ENCODE measurements at regions not wholly inside any gene's neighbourhood (a gene's known extent, or its start where the extent isn't known, plus 50 kb on each side); places are given as distances from the start of the nearest gene placed in this dataset.
"Not testable (repeated sequence)": the region's sequence is repeated elsewhere in the genome, so short reads cannot be mapped to it uniquely, and the experiment has no call there.

DNA sequence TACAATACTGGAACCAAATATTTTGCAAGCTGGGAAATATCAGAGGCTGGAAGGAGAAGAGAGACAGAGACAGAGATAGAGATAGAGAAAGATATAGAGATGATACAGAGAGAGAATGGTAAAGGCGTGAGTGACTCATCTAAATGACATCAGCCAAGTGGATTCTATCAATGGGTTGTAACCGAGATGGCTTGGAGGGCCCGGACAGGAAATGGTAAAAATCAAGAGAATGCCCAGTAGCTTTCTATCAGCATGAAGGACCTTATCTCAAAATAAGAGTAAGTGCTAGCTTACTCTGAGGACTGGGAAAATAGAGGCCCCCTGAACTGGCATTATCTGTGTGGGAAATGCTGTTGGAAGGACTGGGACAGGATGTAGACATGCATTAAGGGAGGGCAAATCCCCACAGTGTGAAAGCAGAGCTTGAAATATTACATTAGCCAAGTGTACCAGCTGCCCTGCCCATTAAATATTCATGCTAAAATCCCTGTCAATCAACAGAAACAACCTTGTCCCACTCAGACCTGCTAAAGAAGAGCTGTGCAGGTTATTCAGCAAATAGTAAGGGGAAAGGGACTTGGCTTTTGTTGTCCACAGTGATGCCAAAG lies 76.6 kb upstream of the ZNF644 start:
- DNase-seq (ENCODE audit: low spot score) = no peak

DNA sequence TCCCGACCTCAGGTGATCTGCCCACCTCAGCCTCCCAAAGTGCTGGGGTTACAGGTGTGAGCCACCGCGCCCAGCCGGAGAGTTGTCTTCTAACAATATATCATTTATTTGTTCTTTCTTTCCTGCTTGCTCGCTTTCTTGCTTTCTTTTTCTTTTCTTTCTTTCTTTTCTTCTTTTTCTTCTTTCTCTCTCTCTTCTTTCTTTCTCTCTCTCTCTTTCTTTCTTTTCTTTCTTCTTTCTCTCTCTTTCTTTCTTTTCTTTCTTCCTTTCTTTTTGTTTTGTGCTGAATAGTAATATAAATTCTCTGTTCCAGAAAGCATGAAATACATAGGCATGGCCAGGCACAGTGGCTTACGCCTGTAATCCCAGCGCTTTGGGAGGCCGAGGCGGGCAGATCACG lies 73.5 kb upstream of the ZNF644 start:
- DNase-seq (ENCODE audit: low spot score) = not testable (repeated sequence)

GRCh38 chr1:91092503-91092902 lies 70.7 kb upstream of the ZNF644 start:
- no peak for DNase-seq (ENCODE audit: low spot score)

- no peak for DNase-seq (ENCODE audit: low spot score)
Observed at GRCh38 chr1:91091812-91092211, 70.0 kb upstream of the ZNF644 start.

GRCh38 chr1:91080650-91081049 lies 58.8 kb upstream of the ZNF644 start:
- DNase-seq (ENCODE audit: low spot score) = peak; percentile 64

GRCh38 chr1:91078859-91079258 lies 57.0 kb upstream of the ZNF644 start:
- DNase-seq (ENCODE audit: low spot score) = no peak

DNA sequence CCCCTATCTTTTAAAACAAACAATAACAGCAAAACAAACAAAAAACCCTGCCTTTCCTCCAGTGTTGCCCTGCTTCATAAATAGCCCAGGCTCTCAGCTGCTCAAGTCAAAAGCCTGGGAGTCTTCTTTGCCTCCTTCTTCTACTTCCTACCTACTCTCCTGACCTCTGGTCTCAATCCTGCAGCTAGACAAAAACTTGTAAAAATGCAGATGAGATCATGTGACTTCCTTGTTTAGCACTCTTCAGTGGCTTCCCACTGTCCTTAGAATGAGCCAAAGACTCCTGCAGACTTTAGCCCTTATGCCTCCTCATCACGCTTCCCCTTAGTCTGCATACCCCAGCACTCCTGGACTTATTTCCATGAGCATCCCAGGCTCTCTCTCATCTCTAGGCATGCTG lies 55.0 kb upstream of the ZNF644 start:
- DNase-seq (ENCODE audit: low spot score) = no peak

- no peak for DNase-seq (ENCODE audit: low spot score)
Observed at GRCh38 chr1:91075233-91076135, 53.6 kb upstream of the ZNF644 start.

DNA sequence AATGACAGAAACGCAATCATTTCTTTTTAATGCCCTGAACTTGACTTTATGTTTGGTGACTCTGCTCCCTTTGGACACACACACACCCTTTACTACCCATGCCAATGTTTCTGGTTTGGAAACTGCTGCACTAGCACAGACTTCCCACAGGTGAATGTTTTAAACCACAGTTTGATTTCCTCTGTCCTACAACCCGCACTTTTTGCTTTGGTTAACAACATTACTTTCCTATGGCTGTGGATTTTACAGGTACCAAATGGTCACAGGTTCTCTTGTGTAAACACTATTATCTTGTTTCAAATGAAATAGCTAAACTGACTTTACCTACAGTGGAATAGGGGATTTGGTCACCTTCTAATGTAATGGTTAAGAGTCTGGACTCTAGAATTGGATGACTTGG lies 51.5 kb upstream of the ZNF644 start:
- DNase-seq (ENCODE audit: low spot score) = no peak

- DNase-seq (ENCODE audit: low spot score) = no peak
Observed at GRCh38 chr1:91071838-91072237, 50.0 kb upstream of the ZNF644 start.
